HG03354 (cell line): ENCODE measurements at regions not wholly inside any gene's neighbourhood (a gene's known extent, or its start where the extent isn't known, plus 50 kb on each side); places are given as distances from the start of the nearest gene placed in this dataset.

Experiments used
- ATAC-seq: cut with Tn5 transposase; IDR thresholded peaks from one replicate; pipeline ENCODE4 v1.9.1; 2021; ENCODE audit warnings: mild to moderate bottlenecking; ENCODE audit not compliant: unreplicated experiment, poor library complexity, severe bottlenecking

DNA sequence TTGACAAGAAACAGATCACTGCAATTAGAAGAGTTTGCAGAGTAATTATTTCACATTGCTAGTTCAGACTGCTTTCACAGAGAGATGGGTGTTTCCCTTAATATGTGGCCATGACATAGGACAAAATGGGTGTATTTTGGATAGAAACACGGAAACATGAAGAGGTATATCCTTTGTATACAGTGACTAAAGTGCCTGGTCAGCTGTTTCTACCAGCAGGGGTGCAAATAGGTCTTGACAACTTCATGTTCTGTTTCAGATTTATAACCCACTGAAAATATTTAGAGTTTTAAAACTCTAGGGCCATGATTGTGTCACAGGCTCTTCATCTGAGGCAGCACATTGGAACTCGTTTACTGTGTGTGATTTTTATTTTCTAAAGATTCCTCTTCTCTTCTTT is 357.1 kb upstream of the TNP1 start:
- ATAC-seq: no peak

DNA sequence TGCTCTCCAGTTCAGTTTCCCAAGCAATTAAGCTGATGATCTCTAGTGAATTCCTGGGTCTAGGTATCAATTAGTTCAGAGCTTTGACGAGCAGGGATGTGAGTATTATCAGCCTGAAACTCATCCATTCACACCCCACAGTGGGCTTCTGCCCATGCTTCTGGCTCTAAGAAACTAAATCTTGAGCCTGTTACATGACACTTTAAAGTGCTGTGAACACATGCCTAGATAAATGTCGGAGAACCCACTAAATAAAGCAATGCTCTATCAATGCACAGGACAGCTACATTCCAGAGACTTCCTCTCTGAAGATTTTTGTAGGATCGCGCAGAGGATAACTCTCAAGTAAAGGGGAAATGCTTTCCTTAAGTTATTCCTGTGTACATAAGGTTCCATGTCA is 356.5 kb upstream of the TNP1 start:
- ATAC-seq: no peak

GRCh38 chr2:217215877-217216276 is 356.0 kb upstream of the TNP1 start:
- ATAC-seq: no peak

DNA sequence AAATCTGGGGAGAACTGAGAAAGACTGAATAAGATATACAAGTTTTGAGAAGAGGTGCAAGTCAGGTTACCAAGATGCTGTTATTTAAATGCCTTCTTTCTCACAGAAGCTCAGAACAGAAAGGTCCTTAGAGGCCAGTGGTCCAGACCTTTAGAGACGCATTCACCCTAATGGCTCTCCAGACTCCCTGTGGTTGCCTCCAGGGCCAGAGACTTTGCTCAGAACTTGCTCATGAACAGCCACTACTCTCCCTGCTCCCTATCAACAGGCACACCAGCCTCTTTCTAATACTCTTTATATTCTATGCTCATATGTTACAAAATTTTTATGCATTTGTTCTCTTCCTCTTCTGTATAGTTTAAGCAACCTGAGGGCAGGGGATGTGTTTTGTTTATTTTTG is 349.0 kb upstream of the TNP1 start:
- ATAC-seq: no peak

- ATAC-seq: no peak
Measured at GRCh38 chr2:217207699-217208010, 347.8 kb upstream of the TNP1 start.

DNA sequence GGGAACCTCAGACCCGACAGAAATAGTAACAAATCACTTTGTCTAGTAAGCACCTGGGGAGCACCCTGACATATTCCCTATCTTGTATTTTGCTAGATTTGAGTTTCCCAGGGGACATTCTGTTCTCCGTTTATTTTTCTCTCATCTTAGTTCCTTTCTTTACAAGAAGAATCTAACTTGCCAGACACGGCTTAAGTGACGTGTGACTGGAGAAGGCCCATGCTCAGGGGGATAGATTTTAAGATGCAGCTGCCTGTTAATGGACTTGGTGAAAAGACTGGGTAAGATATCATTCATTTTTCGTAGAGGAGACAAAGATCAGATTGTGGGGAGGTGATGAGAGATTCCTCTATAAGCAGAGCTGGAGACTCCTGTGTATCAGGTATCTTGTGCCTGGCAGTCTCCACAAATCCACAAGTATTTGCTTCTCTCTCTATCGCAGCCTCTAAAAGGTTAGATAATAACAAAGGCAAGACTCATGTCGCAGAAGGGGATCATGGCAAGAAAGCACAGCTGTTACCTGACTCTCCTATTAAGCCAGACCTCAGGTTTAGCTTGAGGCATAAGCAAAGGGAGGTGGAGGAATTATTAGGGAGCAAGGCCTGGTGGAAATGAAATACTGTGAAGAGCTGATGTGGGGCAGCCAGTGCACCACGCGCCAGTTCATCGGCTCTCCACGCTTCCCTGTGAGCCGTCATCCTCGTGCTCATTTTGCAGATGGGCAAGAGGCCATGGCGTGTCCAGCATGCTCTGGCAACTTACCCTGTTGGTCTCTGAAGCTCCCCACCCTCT is 347.2 kb upstream of the TNP1 start:
- no peak for ATAC-seq

GRCh38 chr2:217206016-217206725 is 346.3 kb upstream of the TNP1 start:
- no peak for ATAC-seq

DNA sequence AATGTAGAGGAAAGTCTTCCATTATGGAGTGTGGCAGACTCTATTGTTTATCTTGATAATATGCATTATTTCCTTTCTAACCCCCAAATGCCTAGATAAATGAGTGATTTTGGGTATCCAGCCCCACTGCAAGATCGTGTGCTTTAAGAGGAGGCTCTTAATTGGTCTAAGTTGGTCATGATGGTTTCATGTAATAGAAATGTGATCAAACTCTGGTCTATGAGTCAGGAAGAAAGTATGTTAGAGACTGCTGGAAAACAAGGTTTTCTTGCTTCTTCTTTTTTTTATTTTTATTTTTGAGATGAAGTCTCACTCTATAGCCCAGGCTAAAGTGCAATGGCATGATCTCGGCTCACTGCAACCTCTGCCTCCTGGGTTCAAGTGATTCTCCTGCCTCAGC is 344.5 kb upstream of the TNP1 start:
- no peak for ATAC-seq

- no peak for ATAC-seq
Measured at GRCh38 chr2:217203086-217203485, 343.2 kb upstream of the TNP1 start.

DNA sequence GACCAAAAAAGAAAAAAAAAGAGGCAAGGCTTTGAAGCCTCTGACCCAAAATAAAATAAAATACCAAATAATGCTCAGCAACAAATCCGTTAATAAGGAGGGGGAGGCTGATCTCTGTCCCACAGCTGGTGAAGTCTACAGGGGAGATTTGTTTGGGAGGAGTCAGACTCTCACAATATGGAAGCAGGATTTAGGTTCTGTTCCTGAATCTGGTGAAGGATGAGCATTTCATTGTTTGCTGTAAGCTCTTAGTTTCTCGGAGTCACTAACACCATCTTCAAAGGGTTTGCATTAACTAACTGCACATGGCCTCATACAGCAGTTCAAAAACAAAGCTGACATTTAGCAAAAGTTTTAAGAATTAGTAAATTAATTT is 339.4 kb upstream of the TNP1 start:
- no peak for ATAC-seq

DNA sequence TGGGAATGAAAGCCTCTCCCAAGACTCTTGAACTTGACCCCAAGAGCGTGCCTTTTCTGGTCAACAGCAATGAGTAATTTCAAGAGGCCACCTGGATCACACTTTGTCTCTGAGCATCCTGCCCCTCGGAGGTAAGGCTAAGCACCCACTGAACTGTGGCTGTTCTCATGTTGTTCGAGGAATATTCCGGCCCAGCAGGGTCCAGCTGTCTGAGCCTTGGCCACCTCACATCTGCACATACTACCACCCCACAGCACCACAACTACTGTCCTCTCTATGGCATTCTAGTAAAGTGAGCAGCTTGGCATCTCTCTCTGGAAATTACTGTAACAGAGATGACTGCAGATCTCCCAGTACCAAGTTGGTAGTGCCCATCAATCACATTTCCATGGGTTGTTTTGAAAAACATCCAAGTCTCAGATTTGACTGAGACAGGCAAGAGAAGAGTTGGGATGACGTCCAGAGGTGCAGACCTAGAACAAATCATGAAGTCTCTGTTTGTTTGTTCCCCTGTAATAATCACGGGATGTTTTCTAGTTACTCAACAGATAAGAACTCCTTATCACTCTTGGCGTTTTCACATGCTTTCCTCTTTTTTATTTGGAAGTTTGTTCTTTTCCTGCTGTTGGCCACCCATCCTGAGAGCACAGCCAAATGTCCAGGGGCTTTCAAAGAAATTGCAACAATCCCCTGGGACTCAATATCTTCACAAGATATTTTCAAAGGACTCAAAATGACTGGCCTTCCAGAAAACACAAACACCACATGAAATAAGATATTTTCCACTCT is 336.0 kb upstream of the TNP1 start:
- no peak for ATAC-seq

DNA sequence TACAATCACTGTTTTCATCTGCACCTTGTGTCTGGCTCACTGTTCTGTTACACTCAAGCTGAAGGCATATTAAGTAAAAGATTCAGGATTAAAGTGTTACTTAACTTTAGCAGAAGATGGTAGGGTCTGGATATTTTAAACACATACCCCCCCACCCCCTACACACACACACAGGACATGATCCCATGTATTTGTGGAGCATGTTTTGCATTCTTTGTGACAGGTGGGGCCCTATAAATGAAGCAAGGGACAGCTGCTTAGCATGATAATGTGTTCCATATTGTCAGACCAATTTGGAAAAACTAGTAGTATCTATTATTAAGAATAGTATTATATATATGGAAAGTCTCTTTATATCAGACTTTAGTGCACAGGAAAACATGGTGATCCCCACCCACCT is 335.2 kb upstream of the TNP1 start:
- ATAC-seq: no peak

GRCh38 chr2:217193431-217194340 is 333.8 kb upstream of the TNP1 start:
- ATAC-seq: no peak

- no peak for ATAC-seq
Measured at GRCh38 chr2:217192366-217192765, 332.5 kb upstream of the TNP1 start.

DNA sequence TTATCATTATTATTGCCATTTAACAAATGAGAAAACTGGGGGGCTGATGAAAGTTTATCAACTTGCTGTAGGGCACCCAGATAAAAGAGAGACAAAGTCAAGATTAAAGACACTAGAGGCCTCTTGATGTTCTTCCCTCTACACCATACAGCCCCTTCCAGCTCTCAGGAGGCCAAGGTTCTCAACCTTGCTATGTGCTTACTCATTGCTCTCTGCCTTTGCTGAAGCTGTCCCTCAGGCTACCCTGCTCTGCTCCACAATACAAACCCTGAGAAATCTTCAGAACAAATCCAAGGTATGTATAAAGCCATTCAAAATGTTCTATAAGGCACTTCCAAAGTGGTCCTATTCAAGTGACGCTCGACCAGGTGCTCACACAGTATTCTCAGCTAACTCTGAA is 329.9 kb upstream of the TNP1 start:
- no peak for ATAC-seq

GRCh38 chr2:217189131-217189530 is 329.3 kb upstream of the TNP1 start:
- ATAC-seq: no peak

DNA sequence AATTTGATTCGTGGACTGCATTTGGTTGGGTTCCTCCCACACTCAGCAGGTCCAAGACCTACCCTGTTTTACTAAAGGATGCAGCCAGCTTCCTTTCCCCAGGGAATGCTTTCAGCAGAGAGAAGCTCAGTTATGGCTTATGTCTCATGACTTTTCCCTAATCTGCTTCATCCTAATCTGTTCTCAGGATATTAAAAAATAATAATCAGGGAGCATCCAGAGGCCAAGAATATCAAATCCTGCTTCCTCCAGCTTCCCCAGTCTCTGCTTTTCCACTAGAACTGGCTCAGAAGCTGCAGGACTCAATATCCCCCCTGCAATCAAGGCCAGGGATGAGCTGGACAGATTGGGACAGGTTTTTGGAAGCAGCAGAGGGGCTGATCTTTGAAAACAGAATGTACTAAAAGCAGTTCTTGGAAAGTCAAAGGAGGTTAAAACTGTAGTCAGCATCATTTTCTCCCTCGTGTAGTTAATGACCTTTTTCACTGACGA is 326.9 kb upstream of the TNP1 start:
- ATAC-seq: no peak

- no peak for ATAC-seq
Measured at GRCh38 chr2:217186152-217186551, 326.3 kb upstream of the TNP1 start.

GRCh38 chr2:217185265-217185995 is 325.6 kb upstream of the TNP1 start:
- ATAC-seq: no peak
